ENCODE measurements at regions not wholly inside any gene's neighbourhood (a gene's known extent, or its start where the extent isn't known, plus 50 kb on each side); places are given as distances from the start of the nearest gene placed in this dataset.

GRCh38 chr3:188940573-188940932 lies 231.2 kb upstream of the TPRG1 start:
- DNase-seq (ENCODE audit: low read depth): no peak

GRCh38 chr3:188941103-188941502 lies 230.7 kb upstream of the TPRG1 start:
- no peak for DNase-seq (ENCODE audit: low read depth)

DNA sequence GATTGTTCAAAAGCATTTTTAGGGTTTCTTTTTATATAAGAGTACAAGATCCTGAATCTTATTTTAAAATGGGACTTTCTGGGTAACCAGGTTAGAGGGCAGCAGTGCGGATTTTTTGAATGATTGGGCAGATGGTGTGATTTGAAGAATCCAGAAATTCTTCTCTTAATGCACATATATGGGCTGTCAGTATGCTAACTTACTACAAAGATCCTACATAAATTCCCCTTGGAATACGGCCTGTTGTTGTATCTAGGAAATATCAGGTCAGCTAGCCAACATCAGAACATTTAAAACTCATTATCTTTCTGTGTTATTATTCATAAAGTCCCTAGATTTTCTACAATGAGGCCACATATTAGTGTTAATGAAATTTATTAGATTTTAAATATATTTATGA lies 229.6 kb upstream of the TPRG1 start:
- no peak for DNase-seq (ENCODE audit: low read depth)

- no peak for DNase-seq (ENCODE audit: low read depth)
Observed at GRCh38 chr3:188943591-188943990, 228.2 kb upstream of the TPRG1 start.

- DNase-seq (ENCODE audit: low read depth): no peak
Observed at GRCh38 chr3:188944108-188944507, 227.7 kb upstream of the TPRG1 start.

DNA sequence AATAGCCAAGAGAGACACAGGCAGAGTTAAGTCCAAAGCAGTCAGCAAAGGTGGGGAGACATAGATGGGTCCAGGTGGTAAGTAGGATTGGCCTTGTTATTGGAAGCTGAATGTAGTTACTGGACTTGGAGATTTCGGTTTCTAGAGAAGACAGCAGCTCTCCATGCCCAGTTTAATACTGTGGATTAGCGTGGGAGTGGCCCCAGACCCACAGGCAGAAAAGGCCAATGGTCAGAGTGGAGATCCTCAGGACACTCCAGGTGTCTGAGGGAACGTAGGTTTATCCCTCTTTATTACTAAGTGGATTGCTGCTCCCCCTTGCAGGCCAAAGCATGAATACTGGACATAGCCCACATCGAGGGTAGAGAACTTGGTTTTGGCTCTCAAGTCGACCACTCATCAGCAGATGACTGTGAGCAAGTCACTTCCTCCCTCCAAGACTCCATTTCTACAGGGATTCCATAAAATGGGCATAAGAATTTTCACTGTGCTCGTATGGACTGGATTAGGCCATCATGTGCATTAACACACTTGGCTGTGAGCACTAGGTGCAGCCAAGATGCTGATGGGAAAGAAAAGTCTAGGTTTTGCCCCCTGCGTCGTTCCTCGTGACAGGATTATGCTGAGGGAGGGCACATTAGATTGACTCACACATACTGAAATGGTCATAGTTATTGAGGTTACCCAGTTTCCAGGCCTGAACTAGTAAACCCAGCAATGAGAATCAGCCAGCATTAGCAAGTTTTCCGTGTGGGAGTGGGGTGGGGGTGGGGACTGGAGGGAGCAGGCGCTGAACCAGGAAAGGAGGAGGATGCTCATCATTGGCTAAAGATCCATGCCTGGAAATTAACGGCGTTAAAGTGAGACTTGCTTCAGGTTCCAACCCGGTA lies 225.2 kb upstream of the TPRG1 start:
- no peak for DNase-seq (ENCODE audit: low read depth)

- DNase-seq (ENCODE audit: low read depth): no peak
Observed at GRCh38 chr3:188947401-188948280, 224.1 kb upstream of the TPRG1 start.

DNA sequence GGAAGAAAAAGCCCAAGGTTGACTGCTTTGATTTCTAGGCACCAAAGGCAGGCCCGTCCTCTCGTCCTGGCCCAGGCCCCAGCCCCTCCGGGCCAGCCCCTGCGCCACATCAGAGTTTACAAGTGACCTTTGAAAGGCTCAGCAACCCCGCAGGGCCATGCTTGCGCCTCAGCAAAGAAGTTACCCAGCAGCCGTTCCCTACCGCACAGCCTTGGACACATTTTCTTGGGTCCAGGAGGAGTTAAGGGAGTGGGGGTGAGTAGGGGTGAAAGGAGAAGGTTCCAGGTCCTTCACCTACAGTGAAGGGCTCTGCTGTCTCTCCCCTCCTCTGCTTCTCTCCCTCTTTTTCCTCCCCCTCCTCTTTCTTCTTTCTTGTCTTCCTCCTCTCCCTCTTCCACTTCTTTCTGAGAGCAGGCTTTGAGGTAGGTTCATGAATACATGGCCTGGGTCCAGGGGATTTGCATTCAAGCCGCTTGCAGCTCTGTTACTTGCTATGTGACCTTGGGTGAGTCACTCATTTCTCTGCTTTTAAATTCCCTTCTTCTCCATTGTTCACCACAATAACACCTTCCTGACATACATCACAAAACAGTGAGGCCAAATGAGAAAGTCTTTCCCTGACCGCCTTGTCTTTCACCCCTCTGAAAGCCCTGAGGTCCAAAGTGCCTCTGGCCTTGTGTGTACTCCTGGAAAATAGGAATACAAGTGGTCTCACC lies 223.3 kb upstream of the TPRG1 start:
- DNase-seq (ENCODE audit: low read depth): no peak

DNA sequence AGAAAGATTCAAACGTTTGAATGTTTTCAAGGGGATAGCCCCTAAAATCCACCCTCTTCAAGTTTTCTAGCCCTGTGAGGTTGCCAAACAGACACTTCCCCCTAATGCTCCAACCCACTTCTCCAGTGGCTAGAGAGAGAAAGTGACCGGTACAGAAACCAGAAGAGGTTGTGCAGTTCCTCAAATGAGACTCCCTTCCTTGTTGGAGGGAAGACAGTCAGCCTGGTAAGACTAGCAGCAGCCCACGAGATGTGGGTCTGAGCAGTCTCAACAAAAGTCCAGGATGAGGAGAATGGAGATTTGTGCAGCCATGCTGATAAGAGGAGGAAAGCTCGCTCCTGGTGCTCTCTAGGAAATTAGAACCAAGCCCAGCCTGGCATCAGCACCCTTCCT lies 222.8 kb upstream of the TPRG1 start:
- no peak for DNase-seq (ENCODE audit: low read depth)

DNA sequence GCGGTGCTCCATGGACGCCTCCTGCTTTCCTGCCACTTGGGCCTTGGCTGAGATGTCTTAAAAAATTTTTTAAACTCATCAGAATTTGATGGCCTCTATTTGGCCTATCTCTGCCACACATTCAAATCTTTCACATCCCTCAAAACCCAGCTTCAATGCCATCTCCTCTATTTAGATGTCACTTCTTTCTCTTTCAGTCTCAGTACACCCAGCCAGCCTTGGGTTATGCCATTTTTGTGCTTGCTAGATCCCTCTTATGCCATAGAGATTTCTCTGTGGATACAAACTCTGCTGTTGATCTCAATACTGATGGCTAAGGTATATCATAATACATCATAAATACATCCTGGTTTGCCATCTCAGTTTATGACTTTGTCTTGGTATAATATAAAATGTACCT lies 222.3 kb upstream of the TPRG1 start:
- DNase-seq (ENCODE audit: low read depth): no peak

GRCh38 chr3:188949996-188950395 lies 221.8 kb upstream of the TPRG1 start:
- DNase-seq (ENCODE audit: low read depth): no peak

GRCh38 chr3:188950832-188951489 lies 220.8 kb upstream of the TPRG1 start:
- no peak for DNase-seq (ENCODE audit: low read depth)

DNA sequence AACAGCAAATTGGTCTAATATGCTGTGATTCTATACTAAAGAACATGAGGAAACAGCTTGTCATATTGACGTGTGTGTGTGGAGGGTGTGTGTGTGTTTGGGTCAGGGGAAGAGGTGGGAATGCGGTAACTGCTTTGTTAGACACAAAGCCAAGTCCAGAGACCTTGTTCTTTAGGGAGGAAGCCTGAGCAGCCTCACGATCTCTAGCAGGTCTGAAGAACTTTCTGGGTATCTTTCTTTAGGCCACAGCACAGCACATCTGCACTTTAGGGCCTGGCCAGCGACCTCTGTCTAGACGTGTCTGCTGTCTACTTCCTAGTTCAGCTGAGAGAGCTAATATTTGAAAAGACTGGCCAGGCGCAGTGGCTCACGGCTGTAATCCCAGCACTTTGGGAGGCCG lies 220.0 kb upstream of the TPRG1 start:
- DNase-seq (ENCODE audit: low read depth): no peak

DNA sequence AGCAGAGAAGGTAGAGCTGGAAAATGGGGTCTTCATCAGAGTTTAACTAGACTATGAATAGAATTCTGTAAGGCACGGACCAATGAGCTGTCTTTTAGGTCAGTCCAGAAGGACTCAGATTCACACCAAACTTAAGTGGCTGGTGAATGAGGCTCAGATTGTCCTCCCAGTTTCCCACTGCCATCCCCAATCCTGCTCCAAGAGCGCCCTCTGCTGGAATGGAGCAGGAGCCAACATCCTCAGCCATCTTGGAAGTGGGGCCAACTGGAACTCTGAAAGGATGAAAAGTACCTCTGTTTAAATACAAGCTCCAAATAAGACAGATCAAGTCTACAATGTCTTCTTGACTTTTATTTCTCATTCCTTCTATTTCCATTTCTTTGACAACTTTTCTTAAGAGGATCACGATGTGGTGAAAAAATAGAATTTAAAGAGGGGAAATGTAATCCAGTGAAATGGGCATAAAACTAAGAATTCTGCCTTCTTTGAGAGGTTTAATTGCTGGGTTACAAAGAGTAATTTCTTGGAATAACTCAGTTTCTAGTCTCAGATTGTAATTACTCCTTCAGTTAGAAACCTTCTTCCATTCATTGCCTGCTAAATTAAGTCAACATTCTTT lies 217.1 kb upstream of the TPRG1 start:
- peak; percentile 66 for DNase-seq (ENCODE audit: low read depth)

DNA sequence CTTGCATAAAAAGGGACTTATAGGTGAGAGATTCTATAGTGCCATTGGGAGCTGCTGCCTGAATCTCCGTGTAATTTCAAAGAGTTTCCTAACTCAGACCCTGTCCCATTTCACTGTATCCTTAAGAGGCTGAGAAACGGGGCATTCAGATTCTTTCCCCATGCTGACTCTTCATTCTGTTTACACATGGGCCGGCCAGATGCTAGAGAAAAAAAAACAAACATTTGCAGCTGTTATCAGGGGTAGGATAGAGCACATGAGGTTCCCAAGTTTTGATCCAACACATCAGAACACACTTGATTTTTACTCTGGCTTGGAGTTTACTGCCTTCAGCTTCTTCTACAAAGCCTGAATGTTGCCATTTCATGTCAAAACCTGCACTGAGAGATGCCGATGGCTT lies 215.9 kb upstream of the TPRG1 start:
- DNase-seq (ENCODE audit: low read depth): no peak

- no peak for DNase-seq (ENCODE audit: low read depth)
Observed at GRCh38 chr3:188956839-188957489, 214.8 kb upstream of the TPRG1 start.

DNA sequence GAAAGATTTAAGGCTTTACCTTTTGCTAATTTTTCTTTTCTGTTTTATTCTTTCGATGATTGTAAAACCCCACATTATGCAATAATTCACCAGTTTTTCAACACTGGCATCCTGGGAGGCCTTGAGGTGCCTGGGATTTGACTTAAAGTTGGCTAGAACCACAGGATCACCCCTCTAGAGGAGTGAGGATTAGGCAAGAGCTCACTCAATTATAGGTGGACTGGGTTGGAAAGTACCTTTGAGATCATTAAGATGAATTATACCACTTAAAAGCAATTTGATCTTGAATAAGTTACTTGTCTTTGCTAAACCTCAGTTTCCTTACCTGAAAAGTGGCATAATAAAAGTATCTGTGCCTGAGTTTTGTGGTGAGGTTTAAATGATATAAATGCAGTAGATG lies 212.8 kb upstream of the TPRG1 start:
- DNase-seq (ENCODE audit: low read depth): no peak

- no peak for DNase-seq (ENCODE audit: low read depth)
Observed at GRCh38 chr3:188962253-188963247, 209.2 kb upstream of the TPRG1 start.

- DNase-seq (ENCODE audit: low read depth): no peak
Observed at GRCh38 chr3:188964957-188965356, 206.8 kb upstream of the TPRG1 start.

DNA sequence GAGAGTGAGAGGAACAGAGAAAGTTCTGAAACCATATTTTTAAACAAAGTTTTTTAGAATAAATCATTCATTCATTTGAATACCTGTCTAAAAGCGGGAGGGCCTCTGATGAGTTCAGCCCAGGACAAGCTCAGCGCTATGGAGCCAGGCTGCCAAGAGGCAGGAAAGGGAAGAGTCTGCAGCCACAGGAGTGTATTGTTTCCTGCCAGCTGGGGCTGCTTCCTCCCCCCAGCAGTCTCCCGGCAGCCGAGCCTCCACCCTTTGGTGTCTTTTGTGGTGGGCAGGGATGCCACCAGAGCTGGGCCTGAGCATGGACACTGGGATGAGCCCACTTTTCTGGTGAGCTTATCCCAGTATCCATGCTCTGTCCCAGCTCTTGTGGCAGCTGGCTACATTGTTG lies 199.5 kb upstream of the TPRG1 start:
- DNase-seq (ENCODE audit: low read depth): no peak

All from activated T-cell treated with anti-CD3 and anti-CD28 coated beads for 1 hour (primary cell).